ENCODE measurements at regions not wholly inside any gene's neighbourhood (a gene's known extent, or its start where the extent isn't known, plus 50 kb on each side); places are given as distances from the start of the nearest gene placed in this dataset.

DNA sequence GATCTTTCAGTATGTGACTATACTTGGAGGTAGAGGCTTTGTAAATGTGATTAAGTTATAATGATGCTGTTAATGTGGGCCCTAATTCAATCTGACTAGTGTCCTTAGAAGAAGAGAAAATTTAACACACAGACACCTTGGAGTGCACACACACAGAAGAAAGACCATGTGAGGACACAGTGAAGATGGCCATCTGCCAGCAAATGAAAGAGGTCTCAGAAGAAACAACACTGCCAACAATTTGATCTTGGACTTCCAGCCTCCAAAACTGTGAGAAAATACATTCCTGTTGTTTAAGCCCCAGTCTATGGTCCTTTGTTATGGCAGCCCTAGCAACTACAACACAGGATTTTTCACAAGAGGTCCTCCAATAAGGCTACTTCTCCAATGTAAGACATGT is 120.9 kb upstream of the ABCB5 start:
- TF ChIP-seq CTCF (IDR thresholded peaks at IDR 0.05) = no peak
- no peak for TF ChIP-seq EZH2 (IDR thresholded peaks at IDR 0.05; ENCODE audit: borderline replicate concordance, insufficient read depth, low read depth, low read length, poor library complexity, severe bottlenecking)
